K562 (cell line): ENCODE measurements at regions not wholly inside any gene's neighbourhood (a gene's known extent, or its start where the extent isn't known, plus 50 kb on each side); places are given as distances from the start of the nearest gene placed in this dataset.

Source experiments
- ATAC-seq: fragments of 200-7000 bp; cut with Tn5 transposase; 3 replicates; pipeline ENCODE4 v1.9.1; 2020; ENCODE audit warnings: moderate library complexity
- BruUV-seq: library from RNA; stranded (reverse); fragments of 400-500 nt; replicated peaks from 2 replicates; lab custom pipeline; 2021; lab: Mats Ljungman, UMichigan
- CTCF ChIA-PET: fragments of 300-600 bp; formaldehyde crosslinking; extraction: SDS; loops from one replicate; lab custom pipeline; 2021; ENCODE audit warnings: low intra/inter-chr PET ratio; lab: Yijun Ruan, JAX
- POLR2A ChIA-PET: fragments of 300-600, 350-650 bp; sonication (Branson Sonifier 250); formaldehyde crosslinking; extraction: SDS; loops from one replicate; lab custom pipeline; 2021; ENCODE audit warnings: antibody characterized with exemption, inconsistent platforms; lab: Yijun Ruan, JAX
- DNase-seq, 4 experiments: peaks; one replicate each; pipeline versions ENCODE4 v3.0.0 to v3.0.0-alpha.2; 2011 to 2018; ENCODE audit warnings: low spot score in 3 of 4, mixed read lengths in 3 of 4; ENCODE audit errors: extremely low read depth in 1 of 4
- FAIRE-seq: peaks from 2 replicates; lab custom pipeline; 2011; peaks lifted over from hg19 to GRCh38; lab: Jason Lieb, UNC
- H2AFZ ChIP-seq: 2 replicates; pipeline ENCODE4 v1.6.0; 2011; ENCODE audit warnings: low read depth, low read length, control low read depth, inconsistent platforms
- H3K27ac ChIP-seq: fragments of 200-600 bp; 3 replicates; pipeline ENCODE4 v1.8.0; 2011; ENCODE audit warnings: low read depth, mild to moderate bottlenecking, control low read depth, inconsistent platforms, low read length, moderate library complexity, mixed read lengths; ENCODE audit errors: extremely low read depth
- H3K27me3 ChIP-seq, 2 experiments: fragments of 300-600 bp in 1 of 2; 2 replicates in 1 of 2; 3 replicates in 1 of 2; pipeline versions ENCODE4 v1.6.0 to v1.8.0; 2011; ENCODE audit warnings: inconsistent platforms in 2 of 2, low read length in 2 of 2, mild to moderate bottlenecking in 1 of 2, mixed read lengths in 1 of 2, moderate library complexity in 1 of 2; ENCODE audit not compliant: control insufficient read depth in 2 of 2, insufficient read depth in 2 of 2
- H3K36me3 ChIP-seq: fragments of 300-600 bp; 3 replicates; pipeline ENCODE4 v1.8.0; 2011; ENCODE audit warnings: mild to moderate bottlenecking, low read length, inconsistent platforms; ENCODE audit not compliant: control insufficient read depth, insufficient read depth
- H3K4me1 ChIP-seq, 2 experiments: fragments of 200-600 bp in 1 of 2; replicated peaks in 1 of 2; 2 replicates in 1 of 2; 3 replicates in 1 of 2; pipeline versions ENCODE4 v1.5.1 to v1.8.0; 2011; ENCODE audit warnings: inconsistent platforms in 2 of 2, low read length in 2 of 2, mild to moderate bottlenecking in 1 of 2, mixed read lengths in 1 of 2, moderate library complexity in 1 of 2; ENCODE audit not compliant: control insufficient read depth in 2 of 2, insufficient read depth in 2 of 2
- H3K4me2 ChIP-seq: 2 replicates; pipeline ENCODE4 v1.6.1; 2011; ENCODE audit warnings: low read length, control low read depth, inconsistent platforms, mixed read lengths; ENCODE audit not compliant: insufficient read depth
- H3K4me3 ChIP-seq: fragments of 200-600 bp; sonication (generic), shearing (Covaris generic); 2 replicates; pipeline ENCODE4 v1.5.1; 2016; ENCODE audit warnings: control low read depth, inconsistent platforms
- H3K79me2 ChIP-seq: fragments of 200-600 bp; 3 replicates; pipeline ENCODE4 v1.8.0; 2011; ENCODE audit warnings: low read length, inconsistent platforms; ENCODE audit not compliant: control insufficient read depth, insufficient read depth
- H3K9ac ChIP-seq, 2 experiments: 2 replicates each; pipeline versions ENCODE4 v1.6.0 to v1.6.1; 2011; ENCODE audit warnings: low read depth in 2 of 2, low read length in 2 of 2, control low read depth in 1 of 2, inconsistent platforms in 1 of 2, mild to moderate bottlenecking in 1 of 2, mixed read lengths in 1 of 2; ENCODE audit not compliant: insufficient read depth in 1 of 2
- H3K9me1 ChIP-seq: one replicate; pipeline ENCODE4 v1.6.0; 2011; ENCODE audit warnings: inconsistent platforms, mild to moderate bottlenecking, low read length, moderate library complexity; ENCODE audit not compliant: control insufficient read depth, insufficient read depth
- H3K9me3 ChIP-seq: replicated peaks from 2 replicates; pipeline ENCODE4 v1.5.1; 2011; ENCODE audit warnings: low read depth, low read length, inconsistent platforms; ENCODE audit not compliant: control insufficient read depth, insufficient read depth
- H4K20me1 ChIP-seq: replicated peaks from 2 replicates; pipeline ENCODE4 v1.6.1; 2011; ENCODE audit warnings: low read length, inconsistent platforms, mixed read lengths; ENCODE audit not compliant: control insufficient read depth, insufficient read depth
- CSDE1 ChIP-seq, 2 experiments: fragments of 450-650 bp; IDR thresholded peaks; 2 replicates each; pipeline ENCODE4 v1.6.1; 2016; ENCODE audit warnings: mild to moderate bottlenecking in 1 of 2
- HIVEP1 ChIP-seq: fragments of 250-450 bp; sonication (Bioruptor Pico); IDR thresholded peaks from 2 replicates; pipeline ENCODE4 v1.4.0; 2020; ENCODE audit warnings: mild to moderate bottlenecking
- JUN ChIP-seq, 2 experiments: sonication (generic) in 1 of 2; formaldehyde crosslinking in 1 of 2; IDR thresholded peaks; 2 replicates each; pipeline versions ENCODE4 v1.6.1 to v1.8.0; 2012 to 2022; ENCODE audit warnings: borderline replicate concordance in 2 of 2, mild to moderate bottlenecking in 2 of 2, improper control_type of control experiment in 1 of 2, low read depth in 1 of 2, low read length in 1 of 2, missing genetic modification reagents in 1 of 2
- MBD1 ChIP-seq: fragments of 250-450 bp; sonication (Bioruptor Pico); IDR thresholded peaks from 2 replicates; pipeline ENCODE4 v1.8.0; 2022; ENCODE audit warnings: inconsistent platforms
- MCM7 ChIP-seq, 2 experiments: fragments of 450-650 bp; IDR thresholded peaks; 2 replicates each; pipeline ENCODE4 v1.6.1; 2016 to 2018
- NCOA1 ChIP-seq: fragments of 450-650 bp; IDR thresholded peaks from 2 replicates; pipeline ENCODE4 v1.6.1; 2016; ENCODE audit warnings: low read depth
- SMC3 ChIP-seq: conservative IDR thresholded peaks from 2 replicates; pipeline ENCODE4 v1.6.1; 2011; ENCODE audit warnings: low read depth, low read length, improper control_type of control experiment; ENCODE audit not compliant: insufficient read depth
- ZBTB43 ChIP-seq: sonication (generic); formaldehyde crosslinking; IDR thresholded peaks from 2 replicates; pipeline ENCODE4 v1.8.0; 2023; ENCODE audit warnings: mild to moderate bottlenecking, missing genetic modification reagents
- ZNF143 ChIP-seq: sonication (generic); formaldehyde crosslinking; IDR thresholded peaks from 2 replicates; pipeline ENCODE4 v1.9.0; 2022; ENCODE audit warnings: mild to moderate bottlenecking, missing genetic modification reagents
- ZNF197 ChIP-seq: fragments of 200-800 bp; sonication (Bioruptor generic); IDR thresholded peaks from 2 replicates; pipeline ENCODE4 v1.6.1; 2016; ENCODE audit warnings: low read depth, missing genetic modification characterization, missing compliant biosample characterization
- ZNF239 ChIP-seq: fragments of 250-450 bp; sonication (Bioruptor Pico); IDR thresholded peaks from 2 replicates; pipeline ENCODE4 v1.4.0; 2020; ENCODE audit warnings: mild to moderate bottlenecking
- ZNF518B ChIP-seq: fragments of 250-450 bp; sonication (Bioruptor Pico); IDR thresholded peaks from 2 replicates; pipeline ENCODE4 v1.5.0; 2021; ENCODE audit warnings: mild to moderate bottlenecking, moderate library complexity
- ZNF586 ChIP-seq: fragments of 450-650 bp; formaldehyde crosslinking; conservative IDR thresholded peaks from 2 replicates; pipeline ENCODE4 v1.4.0; 2020; ENCODE audit warnings: mild to moderate bottlenecking, moderate library complexity
- ZNF644 ChIP-seq: fragments of 200-800 bp; sonication (Bioruptor generic); IDR thresholded peaks from 2 replicates; pipeline ENCODE4 v1.6.1; 2016; ENCODE audit warnings: low read depth, missing genetic modification characterization, missing compliant biosample characterization
- ZNF655 ChIP-seq: fragments of 250-450 bp; sonication (Bioruptor Pico); IDR thresholded peaks from 2 replicates; pipeline ENCODE4 v1.5.0; 2021
- WGBS: fragments of 100-300 bp; shearing (Covaris generic); methylation state at CpG from one replicate; pipeline ENCODE4 v1.1.6; 2016; ENCODE audit warnings: low coverage, mixed read lengths; ENCODE audit not compliant: insufficient coverage; ENCODE audit errors: missing lambda C conversion rate; 5-methylcytosine and 5-hydroxymethylcytosine counted together
- in situ Hi-C: fragments of 300-500 bp; cut with MboI; formaldehyde crosslinking; loops from 4 replicates; pipeline ENCODE4 v1.15.0; 2018; ENCODE audit warnings: inconsistent platforms, mixed read lengths
- intact Hi-C: fragments of 100-400 bp; cut with micrococcal nuclease; formaldehyde crosslinking; loops from 2 replicates; pipeline ENCODE4 v1.14.2; 2022

GRCh38 chr6:10175362-10175761 is 239.5 kb downstream of the TFAP2A start (continued):
- no peak for TF ChIP-seq ZNF644 (tag)
- no peak for TF ChIP-seq ZNF197

GRCh38 chr6:10174761-10175160 is 240.1 kb downstream of the TFAP2A start:
- in situ Hi-C loops (no loop called here), intact Hi-C loops (no loop called here)
- Histone ChIP-seq H3K9ac (no peak overlapping the region), H3K36me3 (no peaks in the 10 kb centered on the region), H3K4me1 (no peaks in the 10 kb centered on the region), H3K27me3 (no peaks in the 10 kb centered on the region), H3K4me3 (no peak overlapping the region), H3K27ac (no peak overlapping the region), H3K79me2 (no peaks in the 10 kb centered on the region), H3K9me3 (no peaks in the 10 kb centered on the region), H3K9me1 (no peaks in the 10 kb centered on the region), H3K4me2 (no peak overlapping the region), H2AFZ (no peak overlapping the region), H4K20me1 (no peaks in the 10 kb centered on the region)
- WGBS: 12% methylated on average over 6 of the region's 6 CpGs
- ChIA-PET POLR2A (no interaction called here), CTCF (no interaction called here)
- DNase-seq: no peak
- FAIRE-seq: no peak
- no TSS peak for BruUV-seq
- ATAC-seq: no peak
- TF ChIP-seq ZNF586 (CRISPR knock-in tag) (no peak), ZNF518B (CRISPR knock-in tag) (no peak), MCM7 (IDR thresholded peaks at IDR 0.05) (no peak), SMC3 (no peak), JUN (IDR thresholded peaks at IDR 0.05; ENCODE audit: borderline replicate concordance, low read depth, low read length) (no peak), JUN (CRISPR knock-in tag; IDR thresholded peaks at IDR 0.05; ENCODE audit: borderline replicate concordance) (no peak), MBD1 (CRISPR knock-in tag) (no peak), CSDE1 (IDR thresholded peaks at IDR 0.05) (no peak), ZNF143 (CRISPR knock-in tag) (no peak), NCOA1 (no peak), ZNF239 (CRISPR knock-in tag) (no peak), ZNF655 (CRISPR knock-in tag) (no peak), ZBTB43 (no peak), HIVEP1 (CRISPR knock-in tag) (no peak)
